H9 (cell line): ENCODE measurements at regions not wholly inside any gene's neighbourhood (a gene's known extent, or its start where the extent isn't known, plus 50 kb on each side); places are given as distances from the start of the nearest gene placed in this dataset.

ENCODE experiments used
- DNase-seq: peaks from one replicate; pipeline ENCODE4 v3.0.0-alpha.2; 2017
- H2AFZ ChIP-seq: one replicate; pipeline ENCODE4 v1.6.1; 2013; ENCODE audit warnings: mild to moderate bottlenecking, low read length, control low read depth, moderate library complexity
- H2AK5ac ChIP-seq: 2 replicates; pipeline ENCODE4 v1.6.1; 2013; ENCODE audit warnings: low read length, control low read depth, mixed read lengths; ENCODE audit not compliant: insufficient read length
- H2BK120ac ChIP-seq: one replicate; pipeline ENCODE4 v1.6.1; 2013; ENCODE audit warnings: low read depth, mild to moderate bottlenecking, low read length, control low read depth, inconsistent platforms; ENCODE audit not compliant: poor library complexity, severe bottlenecking
- H2BK12ac ChIP-seq: 2 replicates; pipeline ENCODE4 v1.6.1; 2013; ENCODE audit warnings: low read length, control low read depth, mixed read lengths, low read depth; ENCODE audit not compliant: insufficient read length
- H2BK15ac ChIP-seq: 2 replicates; pipeline ENCODE4 v1.6.1; 2013; ENCODE audit warnings: low read depth, low read length, control low read depth
- H2BK20ac ChIP-seq: one replicate; pipeline ENCODE4 v1.6.1; 2013; ENCODE audit warnings: low read depth, mild to moderate bottlenecking, low read length, control low read depth, inconsistent platforms; ENCODE audit not compliant: poor library complexity, severe bottlenecking
- H2BK5ac ChIP-seq: 2 replicates; pipeline ENCODE4 v1.6.1; 2013; ENCODE audit warnings: low read length, control low read depth, mixed read lengths; ENCODE audit not compliant: insufficient read length
- H3K14ac ChIP-seq: 2 replicates; pipeline ENCODE4 v1.6.1; 2013; ENCODE audit warnings: low read length, control low read depth; ENCODE audit not compliant: insufficient read depth
- H3K18ac ChIP-seq: 2 replicates; pipeline ENCODE4 v1.6.1; 2013; ENCODE audit warnings: low read depth, mild to moderate bottlenecking, mixed read lengths, low read length, control low read depth; ENCODE audit not compliant: insufficient read length
- H3K23ac ChIP-seq: 2 replicates; pipeline ENCODE4 v1.6.1; 2013; ENCODE audit warnings: low read length, control low read depth, mixed read lengths, low read depth; ENCODE audit not compliant: insufficient read length
- H3K23me2 ChIP-seq: 2 replicates; pipeline ENCODE4 v1.6.1; 2013; ENCODE audit warnings: low read depth, mild to moderate bottlenecking, mixed read lengths, low read length, control low read depth; ENCODE audit not compliant: insufficient read length, poor library complexity, severe bottlenecking
- H3K27ac ChIP-seq: 2 replicates; pipeline ENCODE4 v1.5.1; 2013; ENCODE audit warnings: low read length, control low read depth, mixed read lengths, low read depth; ENCODE audit not compliant: insufficient read length
- H3K27me3 ChIP-seq: 2 replicates; pipeline ENCODE4 v1.6.1; 2013; ENCODE audit warnings: low read length, control low read depth, inconsistent platforms; ENCODE audit not compliant: insufficient read depth
- H3K4ac ChIP-seq: 2 replicates; pipeline ENCODE4 v1.6.1; 2013; ENCODE audit warnings: low read depth, mild to moderate bottlenecking, control low read depth, inconsistent platforms, low read length, moderate library complexity
- H3K4me1 ChIP-seq: 2 replicates; pipeline ENCODE4 v1.6.1; 2013; ENCODE audit warnings: low read length, control low read depth, inconsistent platforms; ENCODE audit not compliant: insufficient read depth
- H3K4me2 ChIP-seq: 2 replicates; pipeline ENCODE4 v1.6.1; 2013; ENCODE audit warnings: low read length, control low read depth, mixed read lengths; ENCODE audit not compliant: insufficient read length, insufficient read depth
- H3K56ac ChIP-seq: 2 replicates; pipeline ENCODE4 v1.6.1; 2013; ENCODE audit warnings: low read depth, mild to moderate bottlenecking, mixed read lengths, low read length, control low read depth; ENCODE audit not compliant: insufficient read length
- H3K79me1 ChIP-seq: 2 replicates; pipeline ENCODE4 v1.6.1; 2013; ENCODE audit warnings: low read depth, mild to moderate bottlenecking, moderate library complexity, low read length, control low read depth, inconsistent platforms; ENCODE audit not compliant: insufficient read depth, poor library complexity, severe bottlenecking
- H3K79me2 ChIP-seq: 2 replicates; pipeline ENCODE4 v1.6.1; 2013; ENCODE audit warnings: low read length, control low read depth, inconsistent platforms; ENCODE audit not compliant: insufficient read depth
- H3K9ac ChIP-seq: 2 replicates; pipeline ENCODE4 v1.6.1; 2013; ENCODE audit warnings: low read length, control low read depth, mixed read lengths; ENCODE audit not compliant: insufficient read length; ENCODE audit errors: extremely low read depth
- H3K9me3 ChIP-seq: one replicate; pipeline ENCODE4 v1.6.1; 2013; ENCODE audit warnings: low read depth, low read length, inconsistent platforms; ENCODE audit not compliant: control insufficient read depth
- H3T11ph ChIP-seq: one replicate; pipeline ENCODE4 v1.6.1; 2013; ENCODE audit warnings: mild to moderate bottlenecking, low read length, control low read depth, inconsistent platforms
- H4K20me1 ChIP-seq: one replicate; pipeline ENCODE4 v1.6.1; 2013; ENCODE audit not compliant: control insufficient read depth, insufficient read length, insufficient read depth
- H4K5ac ChIP-seq: 2 replicates; pipeline ENCODE4 v1.6.1; 2013; ENCODE audit warnings: low read depth, mild to moderate bottlenecking, mixed read lengths, low read length, control low read depth; ENCODE audit not compliant: insufficient read length
- H4K8ac ChIP-seq: replicated peaks from 2 replicates; pipeline ENCODE4 v1.6.1; 2013; ENCODE audit warnings: low read length, control low read depth, mixed read lengths, low read depth; ENCODE audit not compliant: insufficient read length
- H4K91ac ChIP-seq: 2 replicates; pipeline ENCODE4 v1.6.1; 2013; ENCODE audit warnings: low read depth, mild to moderate bottlenecking, moderate library complexity, mixed read lengths, low read length, control low read depth; ENCODE audit not compliant: insufficient read length
- H3K27ac Mint-ChIP-seq, 3 experiments: 2 replicates in 2 of 3; 3 replicates in 1 of 3; pipeline ENCODE4 v1.8.0; 2020 to 2021; ENCODE audit warnings: mixed read lengths in 3 of 3, mild to moderate bottlenecking in 1 of 3, moderate library complexity in 1 of 3
- H3K27me3 Mint-ChIP-seq: 2 replicates; pipeline ENCODE4 v1.8.0; 2021; ENCODE audit warnings: low read depth, mild to moderate bottlenecking, moderate library complexity, mixed read lengths
- H3K36me3 Mint-ChIP-seq, 3 experiments: 2 replicates in 2 of 3; 3 replicates in 1 of 3; pipeline ENCODE4 v1.8.0; 2020 to 2021; ENCODE audit warnings: low read depth in 3 of 3, mixed read lengths in 3 of 3; ENCODE audit not compliant: insufficient read depth in 1 of 3
- H3K4me1 Mint-ChIP-seq, 2 experiments: 2 replicates each; pipeline ENCODE4 v1.8.0; 2020; ENCODE audit warnings: mixed read lengths in 2 of 2
- H3K4me3 Mint-ChIP-seq, 2 experiments: 2 replicates in 1 of 2; 3 replicates in 1 of 2; pipeline ENCODE4 v1.8.0; 2020 to 2021; ENCODE audit warnings: mild to moderate bottlenecking in 2 of 2, mixed read lengths in 2 of 2, moderate library complexity in 1 of 2
- H3K9me3 Mint-ChIP-seq, 2 experiments: 2 replicates in 1 of 2; 3 replicates in 1 of 2; pipeline ENCODE4 v1.8.0; 2020; ENCODE audit warnings: mild to moderate bottlenecking in 2 of 2, mixed read lengths in 2 of 2, moderate library complexity in 1 of 2
- WGBS: extraction: QIAGEN DNeasy Blood & Tissue Kit; methylation state at CpG from one replicate; pipeline ENCODE4 v1.1.7; 2013; ENCODE audit warnings: missing lambda C conversion rate, low lambda C conversion rate, mixed read lengths; ENCODE audit not compliant: insufficient read length; ENCODE audit errors: extremely low coverage; 5-methylcytosine and 5-hydroxymethylcytosine counted together
- TF ChIP-seq, protein P1 (sequence below): fragments of 200-600 bp; sonication (generic); conservative IDR thresholded peaks from 3 replicates; pipeline ENCODE4 v1.8.0; 2021; ENCODE audit warnings: antibody characterized with exemption, mild to moderate bottlenecking

DNA sequence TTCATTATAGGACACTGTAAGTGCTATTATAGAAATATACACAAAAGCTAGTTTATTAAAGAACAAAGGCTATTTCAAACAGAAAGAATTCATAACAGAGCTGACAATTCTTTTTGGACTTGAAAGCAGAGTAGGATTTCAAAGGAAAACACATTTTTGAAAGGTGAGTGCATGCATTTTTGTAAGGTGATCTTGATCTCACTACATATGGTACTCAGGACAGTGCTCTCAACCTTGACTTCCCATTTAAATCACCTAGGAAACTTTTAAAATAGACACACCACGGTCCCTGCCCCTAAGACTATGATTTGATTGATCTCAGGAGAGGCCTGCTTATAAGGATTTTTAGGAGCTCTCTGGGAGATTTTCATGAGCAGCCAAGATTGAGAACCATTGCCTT lies 1362.0 kb downstream of the CDH8 start:
- Histone ChIP-seq H3K4ac (no peak overlapping the region), H3K27ac (no peak overlapping the region), H4K8ac (no peak overlapping the region), H3K4me2 (no peak overlapping the region), H3K79me1 (no peaks in the 10 kb centered on the region), H3K27me3 (no peaks in the 10 kb centered on the region), H4K5ac (no peak overlapping the region), H3K14ac (no peak overlapping the region), H3K23ac (no peak overlapping the region), H3K9ac (no peak overlapping the region), H3T11ph (no peak overlapping the region), H3K23me2 (no peaks in the 10 kb centered on the region), H4K91ac (no peak overlapping the region), H4K20me1 (no peaks in the 10 kb centered on the region), H3K4me1 (no peaks in the 10 kb centered on the region), H2BK120ac (no peak overlapping the region), H3K79me2 (no peaks in the 10 kb centered on the region), H3K56ac (no peak overlapping the region), H2BK5ac (no peak overlapping the region), H2AK5ac (no peak overlapping the region), H2BK15ac (no peak overlapping the region), H2AFZ (no peak overlapping the region), H3K9me3 (no peaks in the 10 kb centered on the region), H3K18ac (no peak overlapping the region), H2BK20ac (no peak overlapping the region), H2BK12ac (no peak overlapping the region)
- H3K4me1 Mint-ChIP-seq, result no peaks in the 10 kb centered on the region
- H3K36me3 Mint-ChIP-seq, result no peaks in the 10 kb centered on the region
- H3K9me3 Mint-ChIP-seq, result no peaks in the 10 kb centered on the region
- H3K27me3 Mint-ChIP-seq, result no peaks in the 10 kb centered on the region
- DNase-seq, result no peak
- TF ChIP-seq, protein P1, sequence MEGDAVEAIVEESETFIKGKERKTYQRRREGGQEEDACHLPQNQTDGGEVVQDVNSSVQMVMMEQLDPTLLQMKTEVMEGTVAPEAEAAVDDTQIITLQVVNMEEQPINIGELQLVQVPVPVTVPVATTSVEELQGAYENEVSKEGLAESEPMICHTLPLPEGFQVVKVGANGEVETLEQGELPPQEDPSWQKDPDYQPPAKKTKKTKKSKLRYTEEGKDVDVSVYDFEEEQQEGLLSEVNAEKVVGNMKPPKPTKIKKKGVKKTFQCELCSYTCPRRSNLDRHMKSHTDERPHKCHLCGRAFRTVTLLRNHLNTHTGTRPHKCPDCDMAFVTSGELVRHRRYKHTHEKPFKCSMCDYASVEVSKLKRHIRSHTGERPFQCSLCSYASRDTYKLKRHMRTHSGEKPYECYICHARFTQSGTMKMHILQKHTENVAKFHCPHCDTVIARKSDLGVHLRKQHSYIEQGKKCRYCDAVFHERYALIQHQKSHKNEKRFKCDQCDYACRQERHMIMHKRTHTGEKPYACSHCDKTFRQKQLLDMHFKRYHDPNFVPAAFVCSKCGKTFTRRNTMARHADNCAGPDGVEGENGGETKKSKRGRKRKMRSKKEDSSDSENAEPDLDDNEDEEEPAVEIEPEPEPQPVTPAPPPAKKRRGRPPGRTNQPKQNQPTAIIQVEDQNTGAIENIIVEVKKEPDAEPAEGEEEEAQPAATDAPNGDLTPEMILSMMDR, result no peak
- H3K4me3 Mint-ChIP-seq, result no peak overlapping the region
- no CpG with 5 or more reads among the region's 1 CpG for WGBS
- no peak overlapping the region for H3K27ac Mint-ChIP-seq
